ENCODE measurements at regions not wholly inside any gene's neighbourhood (a gene's known extent, or its start where the extent isn't known, plus 50 kb on each side); places are given as distances from the start of the nearest gene placed in this dataset.

DNA sequence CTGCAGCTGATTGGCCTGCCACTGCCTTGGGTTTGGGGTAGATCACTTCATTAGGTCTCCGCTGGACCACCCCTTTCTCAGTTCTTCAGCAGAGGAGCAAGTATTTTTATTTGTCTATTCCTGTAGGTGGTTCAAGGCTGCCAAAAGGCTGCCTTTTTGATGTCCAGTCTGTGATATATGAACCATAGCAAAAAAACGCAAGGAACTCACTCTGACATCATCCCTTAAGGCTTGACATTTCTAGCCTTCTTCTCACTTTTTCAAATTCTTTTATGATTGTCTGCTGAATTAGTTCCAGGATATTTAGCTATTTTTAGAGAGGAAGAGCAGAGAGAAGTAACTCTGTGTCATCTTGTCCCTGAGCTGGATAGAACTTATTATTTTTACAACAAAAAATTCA lies 269.2 kb downstream of the BAMBI start:
- DNase-seq (ENCODE audit: low read depth, low spot score): no peak
- POLR2A ChIA-PET: no interaction called here
- no peak overlapping the region for H3K27ac ChIP-seq (ENCODE audit: low read depth, low read length)
- no peak overlapping the region for H3K4me3 ChIP-seq (ENCODE audit: low read depth, low read length)
- H3K9me3 ChIP-seq (ENCODE audit: control insufficient read depth, insufficient read depth, low read length): no peaks in the 10 kb centered on the region; the same call in 1 of the 2 replicates
- H3K27me3 ChIP-seq (ENCODE audit: control insufficient read depth, insufficient read depth, low read length): no peaks in the 10 kb centered on the region
- CTCF ChIA-PET: interaction anchor here (0.5 kb wide), 1 partner anchor 440 kb away, joined by 3 read pairs; no protein-coding TSS in a partner anchor
- TF ChIP-seq, protein P1, sequence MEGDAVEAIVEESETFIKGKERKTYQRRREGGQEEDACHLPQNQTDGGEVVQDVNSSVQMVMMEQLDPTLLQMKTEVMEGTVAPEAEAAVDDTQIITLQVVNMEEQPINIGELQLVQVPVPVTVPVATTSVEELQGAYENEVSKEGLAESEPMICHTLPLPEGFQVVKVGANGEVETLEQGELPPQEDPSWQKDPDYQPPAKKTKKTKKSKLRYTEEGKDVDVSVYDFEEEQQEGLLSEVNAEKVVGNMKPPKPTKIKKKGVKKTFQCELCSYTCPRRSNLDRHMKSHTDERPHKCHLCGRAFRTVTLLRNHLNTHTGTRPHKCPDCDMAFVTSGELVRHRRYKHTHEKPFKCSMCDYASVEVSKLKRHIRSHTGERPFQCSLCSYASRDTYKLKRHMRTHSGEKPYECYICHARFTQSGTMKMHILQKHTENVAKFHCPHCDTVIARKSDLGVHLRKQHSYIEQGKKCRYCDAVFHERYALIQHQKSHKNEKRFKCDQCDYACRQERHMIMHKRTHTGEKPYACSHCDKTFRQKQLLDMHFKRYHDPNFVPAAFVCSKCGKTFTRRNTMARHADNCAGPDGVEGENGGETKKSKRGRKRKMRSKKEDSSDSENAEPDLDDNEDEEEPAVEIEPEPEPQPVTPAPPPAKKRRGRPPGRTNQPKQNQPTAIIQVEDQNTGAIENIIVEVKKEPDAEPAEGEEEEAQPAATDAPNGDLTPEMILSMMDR (IDR thresholded peaks at IDR 0.05; ENCODE audit: low read depth, low read length): no peak

DNA sequence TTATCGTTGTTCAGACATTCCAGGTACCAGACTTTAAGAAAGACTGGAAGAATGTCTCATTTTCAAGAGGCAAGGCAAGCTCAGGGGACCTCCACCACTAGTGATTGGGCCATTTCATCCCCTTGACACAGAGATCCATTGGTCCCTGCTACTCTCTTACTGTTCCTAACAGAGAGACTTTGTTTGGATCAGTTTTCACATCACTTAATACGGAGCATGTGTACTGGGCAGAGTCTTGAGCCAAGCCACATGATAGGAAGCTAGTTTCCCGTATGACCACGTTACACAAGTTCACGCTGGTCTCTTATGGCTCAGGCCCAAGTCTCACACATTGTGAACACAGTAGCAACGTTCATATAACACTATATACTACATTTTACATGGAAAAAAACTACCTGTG lies 269.9 kb downstream of the BAMBI start:
- CTCF ChIA-PET: interaction anchor here (0.5 kb wide), 1 partner anchor 439 kb away, joined by 3 read pairs; no protein-coding TSS in a partner anchor
- DNase-seq (ENCODE audit: low read depth, low spot score): no peak

DNA sequence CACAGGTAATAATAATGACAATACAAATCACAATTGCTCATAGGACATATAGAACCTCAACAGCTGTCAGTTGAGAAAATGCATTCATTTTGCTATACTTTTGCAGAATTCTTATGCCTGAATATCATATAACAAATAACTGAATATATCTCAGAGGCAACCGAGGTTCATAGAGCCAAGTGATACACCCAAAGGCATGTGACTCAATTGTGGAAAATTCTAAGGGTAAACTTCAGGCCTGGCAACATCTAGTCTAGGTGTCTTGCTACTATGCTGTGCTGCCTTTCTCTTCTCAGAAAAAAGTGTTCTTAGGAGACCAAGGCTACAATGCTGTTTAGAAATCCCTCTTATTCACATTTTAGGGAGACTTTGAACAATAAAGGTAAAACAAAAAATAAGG lies 270.7 kb downstream of the BAMBI start:
- Histone ChIP-seq H3K27ac (ENCODE audit: low read depth, low read length) (no peak overlapping the region), H3K4me3 (ENCODE audit: low read depth, low read length) (no peak overlapping the region), H3K9me3 (ENCODE audit: control insufficient read depth, insufficient read depth, low read length) (no peaks in the 10 kb centered on the region), H3K27me3 (ENCODE audit: control insufficient read depth, insufficient read depth, low read length) (no peaks in the 10 kb centered on the region)
- ChIA-PET POLR2A (no interaction called here), CTCF (no interaction called here)
- TF ChIP-seq, protein P1 (IDR thresholded peaks at IDR 0.05; ENCODE audit: low read depth, low read length): no peak
- DNase-seq (ENCODE audit: low read depth, low spot score): no peak

More for the DNA sequence above, 269.9 kb downstream of the BAMBI start:
- Histone ChIP-seq H3K4me3 (ENCODE audit: low read depth, low read length) (no peak overlapping the region), H3K9me3 (ENCODE audit: control insufficient read depth, insufficient read depth, low read length) (no peaks in the 10 kb centered on the region; the same call in 1 of the 2 replicates), H3K27me3 (ENCODE audit: control insufficient read depth, insufficient read depth, low read length) (no peaks in the 10 kb centered on the region), H3K27ac (ENCODE audit: low read depth, low read length) (no peak overlapping the region)
- TF ChIP-seq, protein P1 (IDR thresholded peaks at IDR 0.05; ENCODE audit: low read depth, low read length): no peak
- POLR2A ChIA-PET: no interaction called here

- Histone ChIP-seq H3K27me3 (ENCODE audit: control insufficient read depth, insufficient read depth, low read length) (no peaks in the 10 kb centered on the region), H3K9me3 (ENCODE audit: control insufficient read depth, insufficient read depth, low read length) (no peaks in the 10 kb centered on the region), H3K4me3 (ENCODE audit: low read depth, low read length) (no peak overlapping the region), H3K27ac (ENCODE audit: low read depth, low read length) (no peak overlapping the region)
- ChIA-PET POLR2A (no interaction called here), CTCF (no interaction called here)
- TF ChIP-seq, protein P1 (IDR thresholded peaks at IDR 0.05; ENCODE audit: low read depth, low read length): no peak
- no peak for DNase-seq (ENCODE audit: low read depth, low spot score)
Measured at GRCh38 chr10:28949005-28950004, 272.0 kb downstream of the BAMBI start.

DNA sequence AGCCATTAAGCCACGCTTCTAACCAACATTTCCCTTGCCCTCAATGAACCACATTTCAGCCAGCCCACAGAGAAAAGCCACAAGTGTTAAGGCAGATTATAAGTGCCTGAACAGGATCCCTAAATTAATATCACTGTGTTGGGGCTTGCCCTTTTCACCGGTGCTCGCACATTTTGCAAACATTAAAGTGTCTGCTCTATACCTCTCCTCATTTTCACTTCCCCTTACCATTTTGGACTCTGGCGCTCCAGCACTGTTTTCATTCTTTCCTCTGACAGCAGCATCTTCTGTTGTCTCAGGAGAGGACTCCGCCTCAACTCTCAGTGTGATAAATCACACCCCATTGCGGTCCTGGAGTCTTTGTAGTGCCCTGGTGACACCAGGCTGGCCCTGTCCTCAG lies 274.2 kb downstream of the BAMBI start:
- H3K27me3 ChIP-seq (ENCODE audit: control insufficient read depth, insufficient read depth, low read length): no peaks in the 10 kb centered on the region
- H3K4me3 ChIP-seq (ENCODE audit: low read depth, low read length): no peak overlapping the region
- no peak overlapping the region for H3K27ac ChIP-seq (ENCODE audit: low read depth, low read length)
- no peak for DNase-seq (ENCODE audit: low read depth, low spot score)
- no peaks in the 10 kb centered on the region for H3K9me3 ChIP-seq (ENCODE audit: control insufficient read depth, insufficient read depth, low read length)
- ChIA-PET CTCF (no interaction called here), POLR2A (no interaction called here)
- TF ChIP-seq, protein P1 (IDR thresholded peaks at IDR 0.05; ENCODE audit: low read depth, low read length): no peak
